ENCODE measurements at regions not wholly inside any gene's neighbourhood (a gene's known extent, or its start where the extent isn't known, plus 50 kb on each side); places are given as distances from the start of the nearest gene placed in this dataset.
"Not testable (repeated sequence)": the region's sequence is repeated elsewhere in the genome, so short reads cannot be mapped to it uniquely, and the experiment has no call there.

DNA sequence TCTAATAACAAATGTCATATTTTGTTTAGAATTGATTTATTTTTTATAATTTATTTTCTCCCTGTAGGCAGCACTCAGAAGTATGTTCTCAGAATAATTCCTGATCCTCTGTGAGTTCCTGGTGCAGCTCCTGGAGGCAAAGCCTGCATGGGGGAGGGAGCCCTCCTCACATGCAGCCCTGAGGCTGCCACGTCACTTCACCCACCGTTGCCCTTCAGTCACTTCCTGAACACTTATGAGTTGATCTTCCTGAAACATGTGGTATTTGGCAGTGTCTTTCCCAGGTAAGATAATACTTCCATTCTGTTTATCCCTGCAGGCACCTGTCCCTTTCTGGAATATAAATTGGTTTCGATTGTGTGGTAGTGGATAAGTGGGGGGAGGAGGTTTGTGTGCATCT lies 95.9 kb upstream of the GOLGA6L6 start:
- ATAC-seq; intact Hi-C loops (cut with DNase I); DNase-seq (ENCODE audit: missing footprints): not testable (repeated sequence)

DNA sequence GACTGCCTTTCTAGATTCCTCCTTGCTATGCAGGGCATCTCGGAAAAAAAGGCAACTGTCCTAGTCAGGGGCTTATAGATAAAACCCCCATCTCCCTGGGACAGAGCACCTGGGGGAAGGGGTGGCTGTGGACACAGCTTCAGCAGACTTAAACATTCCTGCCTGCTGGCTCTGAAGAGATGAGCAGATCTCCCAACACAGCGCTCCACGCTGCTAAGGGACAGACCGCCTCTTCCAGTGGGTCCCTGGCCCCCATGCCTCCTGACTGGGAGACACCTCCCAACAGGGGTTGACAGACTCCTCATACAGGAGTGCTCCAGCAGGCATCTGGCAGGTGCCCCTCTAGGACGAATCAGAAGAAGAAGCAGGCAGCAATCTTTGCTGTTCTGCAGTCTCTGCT lies 87.9 kb upstream of the GOLGA6L6 start:
- ATAC-seq; intact Hi-C loops (cut with DNase I): not testable (repeated sequence)
- DNase-seq (ENCODE audit: missing footprints): peak; percentile 47

DNA sequence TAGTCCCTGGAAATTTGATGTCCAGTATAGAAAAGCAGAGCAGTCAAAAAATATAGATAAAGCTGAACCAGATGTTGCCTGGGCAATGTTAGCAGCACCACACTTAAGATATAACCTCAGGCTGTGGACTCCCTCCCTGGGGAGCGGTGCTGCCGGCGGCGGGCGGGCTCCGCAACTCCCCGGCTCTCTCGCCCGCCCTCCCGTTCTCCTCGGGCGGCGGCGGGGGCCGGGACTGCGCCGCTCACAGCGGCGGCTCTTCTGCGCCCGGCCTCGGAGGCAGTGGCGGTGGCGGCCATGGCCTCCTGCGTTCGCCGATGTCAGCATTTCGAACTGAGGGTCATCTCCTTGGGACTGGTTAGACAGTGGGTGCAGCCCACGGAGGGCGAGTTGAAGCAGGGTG lies 86.9 kb upstream of the GOLGA6L6 start:
- peak; percentile 46 for ATAC-seq
- intact Hi-C loops (cut with DNase I); DNase-seq (ENCODE audit: missing footprints): not testable (repeated sequence)

DNA sequence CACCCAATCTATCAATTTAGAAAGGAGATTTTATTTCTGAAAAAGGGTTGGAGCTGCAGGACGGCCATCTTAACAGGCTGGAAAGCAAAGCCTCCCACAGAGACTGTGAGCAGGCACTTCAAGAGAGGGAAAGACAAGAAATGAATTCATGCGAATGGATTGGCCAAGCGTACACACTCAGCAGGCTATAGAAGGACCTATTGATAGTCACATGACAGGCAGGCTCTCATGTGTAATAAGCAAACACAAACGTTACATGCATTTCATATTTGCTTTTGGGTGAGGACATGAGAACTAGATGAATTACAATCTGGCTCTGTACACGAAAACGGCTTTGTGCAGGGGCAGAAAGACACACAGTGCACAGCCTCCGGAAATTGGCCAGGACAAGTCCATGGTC lies 83.9 kb upstream of the GOLGA6L6 start:
- DNase-seq (ENCODE audit: missing footprints); ATAC-seq; intact Hi-C loops (cut with DNase I): not testable (repeated sequence)

DNA sequence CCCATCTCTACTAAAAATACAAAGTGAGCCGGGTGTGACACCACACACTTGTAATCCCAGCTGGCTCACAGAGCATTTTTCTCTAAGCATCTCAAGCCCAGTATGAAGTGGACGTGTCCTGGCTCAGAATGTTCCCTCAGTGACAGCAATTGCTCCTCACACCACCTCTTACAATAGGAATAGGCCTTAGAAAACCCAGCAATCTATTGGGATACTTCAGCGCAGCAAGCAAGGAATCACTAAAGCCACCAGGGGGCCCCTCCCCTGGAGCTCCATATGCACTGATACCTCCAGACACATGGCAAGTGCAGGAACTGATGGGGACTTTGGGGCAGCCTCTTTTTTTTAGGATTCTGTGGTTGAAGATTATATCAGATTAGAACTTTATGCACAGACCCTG lies 82.5 kb upstream of the GOLGA6L6 start:
- intact Hi-C loops (cut with DNase I): not testable (repeated sequence)
- ATAC-seq: peak; percentile 37
- peak; percentile 51 for DNase-seq (ENCODE audit: missing footprints)

DNA sequence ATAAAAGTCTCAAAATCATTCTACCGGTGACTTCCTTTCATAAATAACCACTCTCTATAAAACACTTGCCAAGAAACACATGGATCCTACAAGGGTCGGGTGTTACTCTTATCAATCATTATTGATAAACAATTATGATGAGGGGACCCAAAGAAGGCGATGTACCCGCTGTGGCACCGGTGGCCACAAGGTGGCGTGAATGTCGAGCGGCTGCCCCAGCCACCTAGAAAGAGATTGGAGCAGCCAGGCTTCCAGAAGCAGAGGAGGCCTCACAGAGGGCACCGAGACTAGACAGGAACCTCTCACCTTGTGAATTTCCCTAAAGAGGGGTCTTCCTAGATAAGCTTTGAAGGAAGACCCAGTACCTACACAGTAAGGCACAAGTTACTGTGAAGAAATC lies 80.5 kb upstream of the GOLGA6L6 start:
- intact Hi-C loops (cut with DNase I); ATAC-seq: not testable (repeated sequence)

DNA sequence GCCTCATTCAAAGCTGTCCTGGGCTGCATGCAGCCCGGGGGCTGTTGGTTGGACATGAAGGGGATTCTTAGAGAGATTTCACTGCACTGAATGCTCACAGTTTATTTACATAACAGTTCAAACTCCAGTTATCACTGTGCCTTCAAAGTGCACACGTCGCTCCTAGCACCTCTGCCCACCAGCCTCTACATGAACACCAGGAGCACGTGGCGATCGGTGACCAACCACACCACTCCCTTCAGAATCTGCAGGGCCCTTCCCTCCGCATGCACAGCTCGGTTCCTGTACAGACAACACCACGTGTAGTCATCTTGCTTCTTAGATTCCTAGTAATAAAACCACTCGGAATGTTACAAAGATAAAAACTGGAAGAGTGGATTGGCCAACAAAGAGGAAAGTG lies 72.9 kb upstream of the GOLGA6L6 start:
- not testable (repeated sequence) for DNase-seq (ENCODE audit: missing footprints)

More for the DNA sequence above, 80.5 kb upstream of the GOLGA6L6 start:
- not testable (repeated sequence) for DNase-seq (ENCODE audit: missing footprints)

DNA sequence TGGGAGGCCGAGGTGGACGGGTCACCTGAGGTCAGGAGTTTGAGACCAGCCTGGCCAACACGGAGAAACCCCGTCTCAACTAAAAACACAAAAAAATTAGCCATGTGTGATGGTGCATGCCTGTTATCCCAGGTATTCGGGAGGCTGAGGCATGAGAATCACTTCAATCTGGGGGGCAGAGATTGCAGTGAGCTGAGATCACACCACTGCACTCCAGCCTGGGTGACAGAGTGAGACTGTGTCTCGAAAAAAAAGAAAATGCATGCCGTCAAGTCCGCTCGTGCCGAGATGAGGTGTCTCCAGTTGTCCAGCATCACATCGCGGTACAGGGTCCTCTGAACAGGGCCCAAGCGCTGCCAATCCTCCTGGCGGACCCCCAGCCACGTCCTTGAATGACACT lies 71.2 kb upstream of the GOLGA6L6 start:
- intact Hi-C loops (cut with DNase I); DNase-seq (ENCODE audit: missing footprints); ATAC-seq: not testable (repeated sequence)

More for the DNA sequence above, 72.9 kb upstream of the GOLGA6L6 start:
- intact Hi-C loops (cut with DNase I); ATAC-seq: not testable (repeated sequence)

DNA sequence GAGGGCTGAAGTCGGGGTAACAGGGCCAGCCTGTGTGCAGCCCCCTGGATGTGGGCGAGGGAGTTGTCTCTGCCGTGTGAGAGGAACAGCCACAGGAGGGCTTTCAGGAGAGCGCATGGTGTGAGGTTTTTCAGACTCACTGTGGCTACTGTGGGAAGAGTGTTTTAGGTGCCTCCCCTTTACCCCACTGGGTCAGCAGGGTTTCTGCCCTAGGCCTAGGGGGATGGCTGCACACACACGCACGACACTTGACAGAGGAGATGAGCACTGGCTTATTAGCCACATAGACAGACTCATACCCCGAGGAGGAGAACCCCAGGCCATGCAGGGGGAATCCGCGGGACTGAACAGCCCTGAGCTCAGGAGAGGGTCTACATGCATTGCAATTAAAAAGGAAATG lies 70.8 kb upstream of the GOLGA6L6 start:
- peak; percentile 14 for ATAC-seq
- intact Hi-C loops (cut with DNase I): not testable (repeated sequence)

DNA sequence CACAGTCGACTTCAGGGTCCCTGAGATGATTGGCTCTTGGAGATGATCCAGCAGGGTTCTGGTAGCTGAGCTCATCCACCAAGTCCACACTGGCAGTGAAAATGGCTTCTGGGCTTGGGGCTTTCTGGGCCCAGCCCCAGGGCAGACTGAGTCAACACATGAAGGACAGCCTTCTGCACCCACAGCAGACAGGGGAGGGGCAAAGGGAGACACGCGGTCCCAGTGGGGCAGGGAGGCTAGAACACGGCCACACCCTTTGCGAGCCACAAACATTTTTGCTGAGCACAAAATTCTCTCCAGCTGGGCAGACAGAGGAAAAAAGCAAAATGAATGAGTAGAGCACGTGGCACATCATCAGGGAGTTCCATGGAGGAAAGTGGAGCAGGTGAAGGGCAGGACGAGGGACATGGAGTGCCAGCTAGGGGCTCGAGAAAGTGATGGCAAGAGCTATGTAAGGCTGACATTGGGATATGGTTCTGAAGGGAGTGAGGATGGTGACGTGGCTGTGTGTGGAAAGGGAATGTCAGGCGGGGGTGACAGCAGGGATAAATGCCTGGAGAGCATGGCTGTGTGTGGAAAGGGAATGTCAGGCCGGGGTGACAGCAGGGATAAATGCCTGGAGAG lies 70.2 kb upstream of the GOLGA6L6 start:
- ATAC-seq (peak; percentile 12), DNase-seq (ENCODE audit: missing footprints) (peak; percentile 32)
- intact Hi-C loops (cut with DNase I): not testable (repeated sequence)

More for the DNA sequence above, 70.8 kb upstream of the GOLGA6L6 start:
- DNase-seq (ENCODE audit: missing footprints): peak; percentile 43

DNA sequence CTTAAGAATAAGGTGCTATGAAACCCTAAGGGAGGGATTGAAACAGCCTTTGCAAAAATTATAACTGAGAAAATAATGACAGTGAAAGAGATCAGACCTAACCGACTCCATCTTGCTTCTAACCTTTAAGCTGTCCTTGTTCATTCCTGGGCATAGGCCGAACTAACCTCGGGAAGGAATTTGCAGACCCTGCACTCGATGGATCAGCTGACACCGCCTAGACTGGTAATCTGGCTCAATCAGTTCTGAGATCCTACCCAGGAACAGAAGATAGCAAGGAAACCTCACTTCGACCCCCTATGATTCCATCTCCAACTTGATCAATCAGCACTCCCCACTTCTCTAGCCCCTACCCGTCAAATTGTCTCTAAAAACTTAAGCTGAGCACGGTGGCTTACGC lies 66.6 kb upstream of the GOLGA6L6 start:
- peak; percentile 18 for DNase-seq (ENCODE audit: missing footprints)
- intact Hi-C loops (cut with DNase I); ATAC-seq: not testable (repeated sequence)

DNA sequence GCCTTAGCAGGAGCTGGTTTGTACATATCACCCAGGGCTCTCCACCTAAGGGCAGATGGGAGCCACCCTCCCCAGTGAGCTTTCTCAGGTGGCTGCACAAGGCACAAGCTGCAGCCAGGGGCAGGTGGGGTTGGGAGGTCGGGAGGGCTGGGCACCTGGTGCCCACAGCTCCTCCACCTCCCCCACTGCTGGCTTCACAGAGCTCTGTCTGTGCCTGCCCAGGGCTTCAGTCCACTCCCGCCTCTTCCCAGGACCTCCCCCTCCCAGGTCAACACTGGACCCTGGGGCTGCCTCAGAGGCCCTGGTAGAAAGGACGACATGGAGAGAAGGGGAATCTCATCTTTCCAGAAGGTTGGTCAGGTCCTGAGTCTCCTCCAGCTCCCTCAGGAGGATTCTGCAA lies 55.6 kb upstream of the GOLGA6L6 start:
- DNase-seq (ENCODE audit: missing footprints); intact Hi-C loops (cut with DNase I): not testable (repeated sequence)
- peak; percentile 16 for ATAC-seq

DNA sequence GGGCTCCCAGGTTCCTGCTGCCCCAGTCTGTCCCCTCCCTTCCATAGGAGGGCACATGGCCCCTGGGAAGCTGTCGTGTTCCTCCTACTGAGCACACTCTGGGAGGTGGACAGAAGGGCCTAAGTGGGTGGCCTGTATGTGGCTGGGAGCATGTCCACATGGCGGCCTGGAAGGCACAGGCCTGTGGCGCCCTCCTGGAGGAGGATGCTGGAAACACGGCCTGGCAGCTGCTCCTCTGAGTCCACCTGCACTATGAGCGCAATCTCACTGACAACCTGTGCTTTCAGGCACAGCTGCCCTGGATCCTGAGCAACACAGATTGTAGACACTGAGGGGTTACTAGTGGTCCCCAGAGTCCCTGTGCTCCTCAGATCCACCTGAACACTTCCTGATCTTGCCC lies 52.6 kb upstream of the GOLGA6L6 start:
- intact Hi-C loops (cut with DNase I); DNase-seq (ENCODE audit: missing footprints); ATAC-seq: not testable (repeated sequence)

DNA sequence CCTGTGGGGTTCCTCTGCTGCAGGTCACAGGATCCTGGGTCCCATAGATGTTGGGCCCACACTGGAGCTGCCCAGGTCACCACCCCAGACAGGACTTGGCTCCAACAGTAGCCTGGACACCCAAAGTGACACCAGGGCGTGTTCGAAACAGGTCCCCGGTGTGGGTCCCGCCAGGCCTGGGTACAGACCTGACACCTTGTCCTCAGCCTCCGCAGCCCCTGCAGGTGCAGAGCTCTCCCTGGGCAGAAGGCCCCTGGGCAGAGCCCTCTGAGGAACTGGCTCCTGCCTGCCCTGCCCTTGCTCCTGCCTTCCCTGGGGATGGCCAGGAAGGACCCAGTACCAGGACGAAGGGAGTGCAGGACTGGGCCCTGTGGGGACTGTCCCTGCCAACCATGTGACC lies 50.3 kb upstream of the GOLGA6L6 start:
- ATAC-seq; intact Hi-C loops (cut with DNase I); DNase-seq (ENCODE audit: missing footprints): not testable (repeated sequence)

Data from Right ventricle myocardium inferior (tissue), 1 donor.